ENCODE measurements at regions not wholly inside any gene's neighbourhood (a gene's known extent, or its start where the extent isn't known, plus 50 kb on each side); places are given as distances from the start of the nearest gene placed in this dataset.
A peak's percentile ranks its signal among the peaks of the same experiment; 100 is the strongest.

DNA sequence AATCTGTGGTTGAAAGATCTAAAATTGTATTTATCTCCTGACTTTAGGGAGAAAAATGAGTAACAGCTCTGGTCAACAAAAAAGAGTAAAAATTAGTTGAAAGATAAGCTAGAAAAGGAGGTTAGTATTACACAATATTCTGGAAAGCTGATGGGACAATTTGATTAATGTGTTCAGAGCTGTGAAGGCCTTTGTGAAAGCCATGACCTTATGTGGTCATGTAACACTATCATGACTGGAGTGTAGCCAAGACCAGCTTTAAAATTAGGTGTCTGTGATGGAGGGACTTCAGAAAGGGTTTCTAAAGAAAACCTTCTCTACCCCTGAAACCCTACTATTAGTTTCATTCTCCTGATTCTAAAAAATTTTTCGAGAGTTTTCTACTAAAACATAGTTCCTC, 127.2 kb downstream of the NFKBIZ start:
- Mint-ChIP-seq H3K4me3 (no peak overlapping the region), H3K9me3 (peaks cover 0 to 4% (median 2%) of the 10 kb centered on the region in 7 donors), H3K36me3 (no peaks in the 10 kb centered on the region), H3K27me3 (ENCODE audit: low read depth in 3 of 3) (no peaks in the 10 kb centered on the region), H3K27ac (peak overlapping the region in 1 of 7 donors; percentile 54), H3K4me1 (peaks cover 16% of the 10 kb centered on the region)
- peak overlapping the region in 1 of 2 donors; percentile 14 for H3K27ac ChIP-seq (ENCODE audit: low read depth in 1 of 2, low read length in 2 of 2)
- H3K36me3 ChIP-seq (replicated peaks in 1 of 2; ENCODE audit: control insufficient read depth in 1 of 2, insufficient read depth in 2 of 2, low read length in 2 of 2), result no peaks in the 10 kb centered on the region
- no peaks in the 10 kb centered on the region for H3K79me2 ChIP-seq (ENCODE audit: insufficient read depth, low read length)
- no peak overlapping the region for H2AFZ ChIP-seq (ENCODE audit: insufficient read depth, low read depth, low read length, poor library complexity, severe bottlenecking)
- no peak overlapping the region for H3K4me3 ChIP-seq (replicated peaks in 1 of 3; ENCODE audit: low read depth in 2 of 3, low read length in 3 of 3)
- TF ChIP-seq, protein P1, sequence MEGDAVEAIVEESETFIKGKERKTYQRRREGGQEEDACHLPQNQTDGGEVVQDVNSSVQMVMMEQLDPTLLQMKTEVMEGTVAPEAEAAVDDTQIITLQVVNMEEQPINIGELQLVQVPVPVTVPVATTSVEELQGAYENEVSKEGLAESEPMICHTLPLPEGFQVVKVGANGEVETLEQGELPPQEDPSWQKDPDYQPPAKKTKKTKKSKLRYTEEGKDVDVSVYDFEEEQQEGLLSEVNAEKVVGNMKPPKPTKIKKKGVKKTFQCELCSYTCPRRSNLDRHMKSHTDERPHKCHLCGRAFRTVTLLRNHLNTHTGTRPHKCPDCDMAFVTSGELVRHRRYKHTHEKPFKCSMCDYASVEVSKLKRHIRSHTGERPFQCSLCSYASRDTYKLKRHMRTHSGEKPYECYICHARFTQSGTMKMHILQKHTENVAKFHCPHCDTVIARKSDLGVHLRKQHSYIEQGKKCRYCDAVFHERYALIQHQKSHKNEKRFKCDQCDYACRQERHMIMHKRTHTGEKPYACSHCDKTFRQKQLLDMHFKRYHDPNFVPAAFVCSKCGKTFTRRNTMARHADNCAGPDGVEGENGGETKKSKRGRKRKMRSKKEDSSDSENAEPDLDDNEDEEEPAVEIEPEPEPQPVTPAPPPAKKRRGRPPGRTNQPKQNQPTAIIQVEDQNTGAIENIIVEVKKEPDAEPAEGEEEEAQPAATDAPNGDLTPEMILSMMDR (IDR thresholded peaks at IDR 0.05), result no peak
- DNase-seq, result no peak
- intact Hi-C loops (cut with micrococcal nuclease), result no loop called here
- H3K9ac ChIP-seq (ENCODE audit: insufficient read depth, low read length, poor library complexity, severe bottlenecking), result no peak overlapping the region
- H4K20me1 ChIP-seq (ENCODE audit: insufficient read depth, low read length), result no peaks in the 10 kb centered on the region
- no peaks in the 10 kb centered on the region for H3K27me3 ChIP-seq (ENCODE audit: control insufficient read depth in 2 of 2, insufficient read depth in 2 of 2, low read length in 2 of 2)
- H3K9me3 ChIP-seq (replicated peaks in 1 of 2; ENCODE audit: control insufficient read depth in 1 of 2, insufficient read depth in 1 of 2, low read length in 2 of 2), result no peaks in the 10 kb centered on the region
- no peak overlapping the region for H3K4me2 ChIP-seq (replicated peaks; ENCODE audit: extremely low read depth, low read length, poor library complexity, severe bottlenecking)
- peaks cover 6 to 11% of the 10 kb centered on the region in 2 donors for H3K4me1 ChIP-seq (ENCODE audit: control insufficient read depth in 1 of 2, insufficient read depth in 2 of 2, low read length in 2 of 2)
- WGBS (ENCODE audit: insufficient coverage), result no CpG with 5 or more reads among the region's 1 CpG

DNA sequence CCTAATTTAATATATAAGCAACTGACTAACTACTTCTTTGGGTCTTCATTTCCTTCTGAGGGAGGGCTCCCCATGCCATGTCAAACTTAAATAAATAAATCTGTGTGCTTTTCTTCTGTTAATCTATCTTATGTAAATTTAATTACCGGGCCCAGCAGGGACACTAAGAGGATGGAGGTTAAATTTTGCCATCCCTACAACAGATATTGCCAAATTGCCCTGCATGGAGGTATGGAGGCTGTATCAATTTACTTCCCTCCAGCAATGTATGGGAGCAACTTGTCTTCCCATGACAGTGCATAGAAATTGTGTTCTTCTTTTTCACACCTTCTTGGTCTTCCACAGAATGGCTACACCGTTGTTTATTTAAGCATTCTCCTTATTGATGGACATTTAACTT, 129.0 kb downstream of the NFKBIZ start:
- DNase-seq, result no peak
- H3K4me3 Mint-ChIP-seq, result no peak overlapping the region
- H3K36me3 Mint-ChIP-seq, result no peaks in the 10 kb centered on the region
- H3K27ac ChIP-seq (ENCODE audit: low read depth in 1 of 2, low read length in 2 of 2), result no peak overlapping the region
- H3K36me3 ChIP-seq (replicated peaks in 1 of 2; ENCODE audit: control insufficient read depth in 1 of 2, insufficient read depth in 2 of 2, low read length in 2 of 2), result no peaks in the 10 kb centered on the region
- H3K27me3 Mint-ChIP-seq (ENCODE audit: low read depth in 3 of 3), result no peaks in the 10 kb centered on the region
- H4K20me1 ChIP-seq (ENCODE audit: insufficient read depth, low read length), result no peaks in the 10 kb centered on the region
- H3K9me3 ChIP-seq (replicated peaks in 1 of 2; ENCODE audit: control insufficient read depth in 1 of 2, insufficient read depth in 1 of 2, low read length in 2 of 2), result no peaks in the 10 kb centered on the region
- TF ChIP-seq, protein P1 (IDR thresholded peaks at IDR 0.05), result no peak
- peaks cover 3% of the 10 kb centered on the region for H3K4me1 Mint-ChIP-seq
- peaks cover 0 to 3% (median 0%) of the 10 kb centered on the region in 7 donors for H3K9me3 Mint-ChIP-seq
- H3K79me2 ChIP-seq (ENCODE audit: insufficient read depth, low read length), result no peaks in the 10 kb centered on the region
- no peak overlapping the region for H3K9ac ChIP-seq (ENCODE audit: insufficient read depth, low read length, poor library complexity, severe bottlenecking)
- no peaks in the 10 kb centered on the region for H3K27me3 ChIP-seq (ENCODE audit: control insufficient read depth in 2 of 2, insufficient read depth in 2 of 2, low read length in 2 of 2)
- intact Hi-C loops (cut with micrococcal nuclease), result no loop called here
- H3K4me1 ChIP-seq (ENCODE audit: control insufficient read depth in 1 of 2, insufficient read depth in 2 of 2, low read length in 2 of 2), result no peaks in the 10 kb centered on the region
- no peak overlapping the region for H3K4me3 ChIP-seq (replicated peaks in 1 of 3; ENCODE audit: low read depth in 2 of 3, low read length in 3 of 3)
- H2AFZ ChIP-seq (ENCODE audit: insufficient read depth, low read depth, low read length, poor library complexity, severe bottlenecking), result no peak overlapping the region
- no CpG with 5 or more reads among the region's 2 CpGs for WGBS (ENCODE audit: insufficient coverage)
- H3K4me2 ChIP-seq (replicated peaks; ENCODE audit: extremely low read depth, low read length, poor library complexity, severe bottlenecking), result no peak overlapping the region
- H3K27ac Mint-ChIP-seq, result no peak overlapping the region
